ENCODE measurements at regions not wholly inside any gene's neighbourhood (a gene's known extent, or its start where the extent isn't known, plus 50 kb on each side); places are given as distances from the start of the nearest gene placed in this dataset.

DNA sequence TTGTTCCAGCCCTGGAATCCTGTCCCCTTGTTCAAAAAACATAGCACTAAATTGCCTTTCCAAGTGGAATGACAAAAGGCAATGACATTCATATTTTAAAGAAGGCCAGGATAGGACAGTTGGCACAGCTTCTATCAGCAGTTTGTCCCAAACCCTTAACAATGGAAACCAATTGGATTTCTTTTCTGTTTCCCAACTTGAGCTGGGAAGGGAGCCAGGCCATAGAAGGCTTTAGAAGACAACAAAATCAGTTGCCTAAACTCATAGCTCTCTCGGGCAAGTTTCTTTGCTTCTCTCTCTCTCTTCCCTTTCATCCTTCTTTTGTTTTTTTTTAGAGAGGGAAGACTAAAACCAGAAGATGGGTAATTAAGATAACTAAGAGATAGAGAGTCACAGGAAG lies 227.7 kb upstream of the TPRG1 start:
- H3K4me1 ChIP-seq = peaks cover 17 to 46% (median 34%) of the 10 kb centered on the region in 4 donors
- H3K4me3 ChIP-seq = no peak overlapping the region
- H3K36me3 ChIP-seq = no peaks in the 10 kb centered on the region
- TF ChIP-seq EP300 (IDR thresholded peaks at IDR 0.05) (no peak), POLR2A (IDR thresholded peaks at IDR 0.05) (no peak)
- no peaks in the 10 kb centered on the region for H3K27me3 ChIP-seq
- H3K27ac ChIP-seq = peak overlapping the region in 3 of 5 donors; percentile 32 to 96 (median 56)
- intact Hi-C loops (cut with DNase I; ENCODE audit: low total_unique reads) = loop anchor here (10.0 kb wide), 1 partner anchor 1209 kb away; no protein-coding TSS in a partner anchor
- no peak for DNase-seq
- no peaks in the 10 kb centered on the region for H3K9me3 ChIP-seq
- WGBS, 5 donors = 56 to 85% (median 79%) methylated on average over 1 of the region's 1 CpG

DNA sequence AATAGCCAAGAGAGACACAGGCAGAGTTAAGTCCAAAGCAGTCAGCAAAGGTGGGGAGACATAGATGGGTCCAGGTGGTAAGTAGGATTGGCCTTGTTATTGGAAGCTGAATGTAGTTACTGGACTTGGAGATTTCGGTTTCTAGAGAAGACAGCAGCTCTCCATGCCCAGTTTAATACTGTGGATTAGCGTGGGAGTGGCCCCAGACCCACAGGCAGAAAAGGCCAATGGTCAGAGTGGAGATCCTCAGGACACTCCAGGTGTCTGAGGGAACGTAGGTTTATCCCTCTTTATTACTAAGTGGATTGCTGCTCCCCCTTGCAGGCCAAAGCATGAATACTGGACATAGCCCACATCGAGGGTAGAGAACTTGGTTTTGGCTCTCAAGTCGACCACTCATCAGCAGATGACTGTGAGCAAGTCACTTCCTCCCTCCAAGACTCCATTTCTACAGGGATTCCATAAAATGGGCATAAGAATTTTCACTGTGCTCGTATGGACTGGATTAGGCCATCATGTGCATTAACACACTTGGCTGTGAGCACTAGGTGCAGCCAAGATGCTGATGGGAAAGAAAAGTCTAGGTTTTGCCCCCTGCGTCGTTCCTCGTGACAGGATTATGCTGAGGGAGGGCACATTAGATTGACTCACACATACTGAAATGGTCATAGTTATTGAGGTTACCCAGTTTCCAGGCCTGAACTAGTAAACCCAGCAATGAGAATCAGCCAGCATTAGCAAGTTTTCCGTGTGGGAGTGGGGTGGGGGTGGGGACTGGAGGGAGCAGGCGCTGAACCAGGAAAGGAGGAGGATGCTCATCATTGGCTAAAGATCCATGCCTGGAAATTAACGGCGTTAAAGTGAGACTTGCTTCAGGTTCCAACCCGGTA lies 225.2 kb upstream of the TPRG1 start:
- Histone ChIP-seq H3K27me3 (no peaks in the 10 kb centered on the region), H3K4me3 (peak overlapping the region; percentile 38 to 45 (median 40)), H3K9me3 (no peaks in the 10 kb centered on the region), H3K4me1 (peaks cover 38 to 64% (median 55%) of the 10 kb centered on the region in 4 donors), H3K27ac (peak overlapping the region; percentile 85 to 98 (median 96)), H3K36me3 (no peaks in the 10 kb centered on the region)
- intact Hi-C loops (cut with DNase I; ENCODE audit: low total_unique reads) = loop anchor here (10.0 kb wide), 1 partner anchor 1212 kb away; no protein-coding TSS in a partner anchor
- TF ChIP-seq, protein P1, sequence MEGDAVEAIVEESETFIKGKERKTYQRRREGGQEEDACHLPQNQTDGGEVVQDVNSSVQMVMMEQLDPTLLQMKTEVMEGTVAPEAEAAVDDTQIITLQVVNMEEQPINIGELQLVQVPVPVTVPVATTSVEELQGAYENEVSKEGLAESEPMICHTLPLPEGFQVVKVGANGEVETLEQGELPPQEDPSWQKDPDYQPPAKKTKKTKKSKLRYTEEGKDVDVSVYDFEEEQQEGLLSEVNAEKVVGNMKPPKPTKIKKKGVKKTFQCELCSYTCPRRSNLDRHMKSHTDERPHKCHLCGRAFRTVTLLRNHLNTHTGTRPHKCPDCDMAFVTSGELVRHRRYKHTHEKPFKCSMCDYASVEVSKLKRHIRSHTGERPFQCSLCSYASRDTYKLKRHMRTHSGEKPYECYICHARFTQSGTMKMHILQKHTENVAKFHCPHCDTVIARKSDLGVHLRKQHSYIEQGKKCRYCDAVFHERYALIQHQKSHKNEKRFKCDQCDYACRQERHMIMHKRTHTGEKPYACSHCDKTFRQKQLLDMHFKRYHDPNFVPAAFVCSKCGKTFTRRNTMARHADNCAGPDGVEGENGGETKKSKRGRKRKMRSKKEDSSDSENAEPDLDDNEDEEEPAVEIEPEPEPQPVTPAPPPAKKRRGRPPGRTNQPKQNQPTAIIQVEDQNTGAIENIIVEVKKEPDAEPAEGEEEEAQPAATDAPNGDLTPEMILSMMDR (IDR thresholded peaks at IDR 0.05) = no peak
- no peak for TF ChIP-seq POLR2AphosphoS5 (IDR thresholded peaks at IDR 0.05)
- TF ChIP-seq EP300 (IDR thresholded peaks at IDR 0.05) = no peak
- no peak for TF ChIP-seq POLR2A (IDR thresholded peaks at IDR 0.05)
- peak in 1 of 2 donors; percentile 35 for DNase-seq
- 70 to 78% (median 76%) methylated on average over 14 of the region's 14 CpGs for WGBS, 5 donors

DNA sequence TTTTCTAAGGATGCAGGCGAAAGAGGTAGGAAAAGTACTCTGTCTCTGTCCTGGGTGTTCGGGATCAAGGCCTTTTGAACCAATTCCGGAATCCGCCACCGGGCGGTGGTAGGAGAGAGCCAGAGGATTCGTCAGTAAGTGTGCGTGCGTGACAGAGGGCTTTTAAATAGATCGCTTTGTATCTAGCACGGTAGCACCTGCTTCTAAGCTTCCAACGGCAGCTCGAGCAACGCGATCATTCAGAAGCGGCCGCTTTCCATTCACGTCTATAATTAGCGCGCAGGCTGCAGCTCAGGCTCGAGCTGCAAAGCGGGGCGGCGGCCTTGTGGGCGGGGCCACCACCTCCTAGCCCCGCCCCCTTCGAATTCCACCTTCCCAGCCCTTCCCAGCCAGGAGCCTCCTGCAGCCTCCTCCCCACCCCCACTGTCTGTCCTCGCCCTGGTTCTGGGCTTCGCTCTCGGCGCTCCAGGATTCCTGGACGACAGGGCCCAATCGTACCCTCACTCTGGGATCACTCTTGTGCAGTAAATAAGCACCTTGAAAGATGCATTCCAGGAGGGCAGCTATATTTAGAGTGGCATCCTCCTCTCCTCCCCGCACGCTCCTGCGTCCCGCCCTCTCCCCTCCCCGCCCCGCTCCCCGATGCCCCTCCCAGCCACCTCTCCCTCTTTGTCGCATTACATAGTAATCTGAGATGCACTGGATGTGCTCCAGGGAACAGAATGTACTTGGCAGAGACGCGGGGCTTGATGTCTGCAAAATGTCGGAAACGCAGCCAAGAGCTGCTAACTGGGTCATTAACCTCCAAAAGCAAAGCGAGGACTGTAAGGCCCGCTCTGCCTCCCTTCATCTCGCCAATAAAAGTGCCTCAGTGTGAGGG lies 224.1 kb upstream of the TPRG1 start:
- Histone ChIP-seq H3K27me3 (no peaks in the 10 kb centered on the region), H3K27ac (peak overlapping the region; percentile 85 to 98 (median 96)), H3K9me3 (no peaks in the 10 kb centered on the region), H3K4me3 (peak overlapping the region; percentile 38 to 45 (median 40)), H3K36me3 (no peaks in the 10 kb centered on the region), H3K4me1 (peaks cover 43 to 70% (median 61%) of the 10 kb centered on the region in 4 donors)
- TF ChIP-seq POLR2AphosphoS5 (IDR thresholded peaks at IDR 0.05) (peak; percentile 98 to 100 (median 100)), EP300 (IDR thresholded peaks at IDR 0.05) (peak; percentile 100), POLR2A (IDR thresholded peaks at IDR 0.05) (no peak)
- TF ChIP-seq, protein P1 (IDR thresholded peaks at IDR 0.05) = peak in 4 of 7 experiments; percentile 30 to 46 (median 35)
- intact Hi-C loops (cut with DNase I; ENCODE audit: low total_unique reads) = loop anchor here (10.0 kb wide), 1 partner anchor 1213 kb away; no protein-coding TSS in a partner anchor
- WGBS, 5 donors = 5 to 12% (median 10%) methylated on average over 43 to 48 of the region's 48 CpGs
- peak; percentile 96 to 97 for DNase-seq

DNA sequence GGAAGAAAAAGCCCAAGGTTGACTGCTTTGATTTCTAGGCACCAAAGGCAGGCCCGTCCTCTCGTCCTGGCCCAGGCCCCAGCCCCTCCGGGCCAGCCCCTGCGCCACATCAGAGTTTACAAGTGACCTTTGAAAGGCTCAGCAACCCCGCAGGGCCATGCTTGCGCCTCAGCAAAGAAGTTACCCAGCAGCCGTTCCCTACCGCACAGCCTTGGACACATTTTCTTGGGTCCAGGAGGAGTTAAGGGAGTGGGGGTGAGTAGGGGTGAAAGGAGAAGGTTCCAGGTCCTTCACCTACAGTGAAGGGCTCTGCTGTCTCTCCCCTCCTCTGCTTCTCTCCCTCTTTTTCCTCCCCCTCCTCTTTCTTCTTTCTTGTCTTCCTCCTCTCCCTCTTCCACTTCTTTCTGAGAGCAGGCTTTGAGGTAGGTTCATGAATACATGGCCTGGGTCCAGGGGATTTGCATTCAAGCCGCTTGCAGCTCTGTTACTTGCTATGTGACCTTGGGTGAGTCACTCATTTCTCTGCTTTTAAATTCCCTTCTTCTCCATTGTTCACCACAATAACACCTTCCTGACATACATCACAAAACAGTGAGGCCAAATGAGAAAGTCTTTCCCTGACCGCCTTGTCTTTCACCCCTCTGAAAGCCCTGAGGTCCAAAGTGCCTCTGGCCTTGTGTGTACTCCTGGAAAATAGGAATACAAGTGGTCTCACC lies 223.3 kb upstream of the TPRG1 start:
- Histone ChIP-seq H3K4me1 (peaks cover 43 to 70% (median 61%) of the 10 kb centered on the region in 4 donors), H3K27me3 (no peaks in the 10 kb centered on the region), H3K4me3 (peak overlapping the region in 3 of 4 donors; percentile 39 to 45 (median 42)), H3K9me3 (no peaks in the 10 kb centered on the region), H3K27ac (peak overlapping the region; percentile 85 to 98 (median 96)), H3K36me3 (no peaks in the 10 kb centered on the region)
- TF ChIP-seq POLR2A (IDR thresholded peaks at IDR 0.05) (no peak), POLR2AphosphoS5 (IDR thresholded peaks at IDR 0.05) (peak in 1 of 3 donors; percentile 40), EP300 (IDR thresholded peaks at IDR 0.05) (no peak)
- TF ChIP-seq, protein P1 (IDR thresholded peaks at IDR 0.05) = no peak
- 19 to 35% (median 23%) methylated on average over 10 of the region's 10 CpGs for WGBS, 5 donors
- peak; percentile 42 to 66 for DNase-seq
- intact Hi-C loops (cut with DNase I; ENCODE audit: low total_unique reads) = loop anchor here (10.0 kb wide), 1 partner anchor 1214 kb away; no protein-coding TSS in a partner anchor
